Mammary epithelial cell (primary cell): ENCODE measurements at regions not wholly inside any gene's neighbourhood (a gene's known extent, or its start where the extent isn't known, plus 50 kb on each side); places are given as distances from the start of the nearest gene placed in this dataset.

Source experiments
- EZH2 ChIP-seq: IDR thresholded peaks from 2 replicates; pipeline ENCODE4 v1.6.1; 2012; ENCODE audit warnings: low read length, inconsistent platforms, borderline replicate concordance
- TF ChIP-seq, protein P1 (sequence below), 2 donors: IDR thresholded peaks in 1 of 2; conservative IDR thresholded peaks in 1 of 2; 2 replicates each; pipeline ENCODE4 v1.5.1; 2011 to 2012; ENCODE audit warnings: inconsistent platforms in 2 of 2, low read length in 2 of 2, mild to moderate bottlenecking in 2 of 2, control low read depth in 1 of 2, low read depth in 1 of 2; ENCODE audit not compliant: insufficient read depth in 1 of 2; ENCODE audit errors: extremely low read depth in 1 of 2

GRCh38 chr3:117880638-117881037 is 1154.0 kb downstream of the IGSF11 start:
- TF ChIP-seq, protein P1, sequence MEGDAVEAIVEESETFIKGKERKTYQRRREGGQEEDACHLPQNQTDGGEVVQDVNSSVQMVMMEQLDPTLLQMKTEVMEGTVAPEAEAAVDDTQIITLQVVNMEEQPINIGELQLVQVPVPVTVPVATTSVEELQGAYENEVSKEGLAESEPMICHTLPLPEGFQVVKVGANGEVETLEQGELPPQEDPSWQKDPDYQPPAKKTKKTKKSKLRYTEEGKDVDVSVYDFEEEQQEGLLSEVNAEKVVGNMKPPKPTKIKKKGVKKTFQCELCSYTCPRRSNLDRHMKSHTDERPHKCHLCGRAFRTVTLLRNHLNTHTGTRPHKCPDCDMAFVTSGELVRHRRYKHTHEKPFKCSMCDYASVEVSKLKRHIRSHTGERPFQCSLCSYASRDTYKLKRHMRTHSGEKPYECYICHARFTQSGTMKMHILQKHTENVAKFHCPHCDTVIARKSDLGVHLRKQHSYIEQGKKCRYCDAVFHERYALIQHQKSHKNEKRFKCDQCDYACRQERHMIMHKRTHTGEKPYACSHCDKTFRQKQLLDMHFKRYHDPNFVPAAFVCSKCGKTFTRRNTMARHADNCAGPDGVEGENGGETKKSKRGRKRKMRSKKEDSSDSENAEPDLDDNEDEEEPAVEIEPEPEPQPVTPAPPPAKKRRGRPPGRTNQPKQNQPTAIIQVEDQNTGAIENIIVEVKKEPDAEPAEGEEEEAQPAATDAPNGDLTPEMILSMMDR (conservative IDR thresholded peaks at IDR 0.05 in 1 of 2, IDR thresholded peaks at IDR 0.05 in 1 of 2; ENCODE audit: extremely low read depth in 1 of 2, insufficient read depth in 1 of 2, low read depth in 1 of 2, low read length in 2 of 2), result no peak
- TF ChIP-seq EZH2, result no peak
